GM12878 (cell line): ENCODE measurements at regions not wholly inside any gene's neighbourhood (a gene's known extent, or its start where the extent isn't known, plus 50 kb on each side); places are given as distances from the start of the nearest gene placed in this dataset.

Experiments
- ATAC-seq: fragments of 200-7000 bp; cut with Tn5 transposase; 3 replicates; pipeline ENCODE4 v1.9.1; 2020; ENCODE audit warnings: mild to moderate bottlenecking, moderate library complexity
- BruUV-seq: library from RNA; stranded (reverse); fragments of 400-500 nt; replicated peaks from 2 replicates; lab custom pipeline; 2021; lab: Mats Ljungman, UMichigan
- CTCF ChIA-PET: fragments of 300-600 bp; sonication (Branson Sonifier 250); formaldehyde crosslinking; extraction: SDS; loops from one replicate; lab custom pipeline; 2021; ENCODE audit warnings: inconsistent platforms; lab: Yijun Ruan, JAX
- POLR2A ChIA-PET: fragments of 350-600 bp; formaldehyde crosslinking; extraction: SDS; loops from one replicate; lab custom pipeline; 2021; ENCODE audit warnings: inconsistent platforms; lab: Charles Lee
- RAD21 ChIA-PET: fragments of 300-600 bp; sonication (Branson Sonifier 250); formaldehyde crosslinking; loops from one replicate; lab custom pipeline; 2023; ENCODE audit warnings: antibody characterized with exemption; ENCODE audit not compliant: unreplicated experiment; lab: Charles Lee
- SMC1A ChIA-PET: fragments of 300-600 bp; sonication (Branson Sonifier 250); formaldehyde crosslinking; loops from one replicate; lab custom pipeline; 2023; ENCODE audit not compliant: unreplicated experiment, uncharacterized antibody; lab: Charles Lee
- DNase-seq: peaks from one replicate; pipeline ENCODE4 v3.0.0-alpha.2; 2011; ENCODE audit warnings: low read depth, low spot score
- FAIRE-seq: peaks from 3 replicates; lab custom pipeline; 2011; peaks lifted over from hg19 to GRCh38; lab: Jason Lieb, UNC
- H2AFZ ChIP-seq: 2 replicates; pipeline ENCODE4 v1.6.0; 2011; ENCODE audit warnings: low read depth, low read length, control low read depth; ENCODE audit not compliant: control insufficient read depth
- H3K27ac ChIP-seq: 2 replicates; pipeline ENCODE4 v1.5.1; 2011; ENCODE audit warnings: control low read depth; ENCODE audit not compliant: control insufficient read depth, insufficient read depth
- H3K27me3 ChIP-seq, 2 experiments: replicated peaks in 1 of 2; 2 replicates each; pipeline versions ENCODE4 v1.6.0 to v1.6.1; 2011; ENCODE audit warnings: low read length in 1 of 2; ENCODE audit not compliant: control insufficient read depth in 2 of 2, insufficient read depth in 2 of 2
- H3K36me3 ChIP-seq, 2 experiments: 2 replicates each; pipeline ENCODE4 v1.5.1; 2011; ENCODE audit warnings: low read length in 1 of 2; ENCODE audit not compliant: control insufficient read depth in 2 of 2, insufficient read depth in 2 of 2
- H3K4me1 ChIP-seq: 2 replicates; pipeline ENCODE4 v1.6.1; 2011; ENCODE audit warnings: mild to moderate bottlenecking, low read length, moderate library complexity, mixed read lengths; ENCODE audit not compliant: control insufficient read depth, insufficient read depth
- H3K4me2 ChIP-seq: 2 replicates; pipeline ENCODE4 v1.6.0; 2011; ENCODE audit warnings: control low read depth; ENCODE audit not compliant: control insufficient read depth, insufficient read depth
- H3K4me3 ChIP-seq: fragments of 200-600 bp; sonication (generic); 2 replicates; pipeline ENCODE4 v1.5.1; 2016
- H3K79me2 ChIP-seq: 2 replicates; pipeline ENCODE4 v1.6.0; 2011; ENCODE audit warnings: low read length; ENCODE audit not compliant: control insufficient read depth, insufficient read depth
- H3K9ac ChIP-seq: 2 replicates; pipeline ENCODE4 v1.8.0; 2011; ENCODE audit warnings: low read length, control low read depth, mixed read lengths; ENCODE audit not compliant: control insufficient read depth, insufficient read depth
- H3K9me3 ChIP-seq: replicated peaks from 3 replicates; pipeline ENCODE4 v1.5.1; 2011; ENCODE audit warnings: mild to moderate bottlenecking, low read length; ENCODE audit not compliant: control insufficient read depth, insufficient read depth
- H4K20me1 ChIP-seq: 2 replicates; pipeline ENCODE4 v1.6.0; 2011; ENCODE audit not compliant: control insufficient read depth, insufficient read depth
- IRF4 ChIP-seq: IDR thresholded peaks from 2 replicates; pipeline ENCODE4 v1.6.1; 2011; ENCODE audit warnings: low read depth, low read length
- KAT2A ChIP-seq: conservative IDR thresholded peaks from 2 replicates; pipeline ENCODE4 v1.6.1; 2011; ENCODE audit warnings: low read depth, low read length; ENCODE audit not compliant: control insufficient read depth
- NFYA ChIP-seq: IDR thresholded peaks from 2 replicates; pipeline ENCODE4 v1.6.1; 2011; ENCODE audit warnings: low read depth, mild to moderate bottlenecking, low read length, improper control_type of control experiment, borderline replicate concordance
- NKRF ChIP-seq: fragments of 450-650 bp; conservative IDR thresholded peaks from 2 replicates; pipeline ENCODE4 v1.6.1; 2017; ENCODE audit warnings: mild to moderate bottlenecking, moderate library complexity
- RBBP5 ChIP-seq: fragments of 200-600 bp; sonication (generic); conservative IDR thresholded peaks from 2 replicates; pipeline ENCODE4 v1.6.1; 2016
- SREBF1 ChIP-seq: IDR thresholded peaks from 2 replicates; pipeline ENCODE4 v1.6.1; 2012; ENCODE audit warnings: mild to moderate bottlenecking, low read length
- YY1 ChIP-seq: IDR thresholded peaks from 2 replicates; pipeline ENCODE4 v1.6.1; 2011; ENCODE audit warnings: low read depth, mild to moderate bottlenecking, low read length
- WGBS: methylation state at CpG from one replicate; pipeline ENCODE4 v1.1.6; 2016; ENCODE audit warnings: low lambda C conversion rate; ENCODE audit not compliant: insufficient replicate concordance, insufficient coverage; ENCODE audit errors: missing lambda C conversion rate; 5-methylcytosine and 5-hydroxymethylcytosine counted together
- in situ Hi-C: fragments of 300-500 bp; cut with MboI; formaldehyde crosslinking; loops from 9 replicates; pipeline ENCODE4 v1.14.3; 2018; ENCODE audit warnings: mixed read lengths
- intact Hi-C: fragments of 100-400 bp; cut with micrococcal nuclease; formaldehyde crosslinking; loops from one replicate; pipeline ENCODE4 v1.14.2; 2022; ENCODE audit not compliant: unreplicated experiment

- TF ChIP-seq NKRF, result no peak
Observed at GRCh38 chr2:226669249-226669648, 130.4 kb downstream of the IRS1 start (continued).

GRCh38 chr2:226667736-226668135 is 131.9 kb downstream of the IRS1 start:
- no peak for TF ChIP-seq IRF4
- TF ChIP-seq, all 136 proteins: peak for 0
- ChIA-PET RAD21 (no interaction called here), CTCF (no interaction called here), SMC1A (interaction anchor here (0.6 kb wide), 1 partner anchor 322 kb away, joined by 3 read pairs; no protein-coding TSS in a partner anchor), POLR2A (no interaction called here)
- H3K79me2 ChIP-seq, result no peaks in the 10 kb centered on the region
- H3K27ac ChIP-seq, result no peak overlapping the region
- BruUV-seq, result no TSS peak
- in situ Hi-C loops (no loop called here), intact Hi-C loops (no loop called here)
- no peaks in the 10 kb centered on the region for H3K9me3 ChIP-seq
- no peak overlapping the region for H2AFZ ChIP-seq
- no peaks in the 10 kb centered on the region for H4K20me1 ChIP-seq
- H3K27me3 ChIP-seq, result no peaks in the 10 kb centered on the region
- DNase-seq (no peak), ATAC-seq (no peak), FAIRE-seq (no peak)
- no peak overlapping the region for H3K4me2 ChIP-seq
- no peaks in the 10 kb centered on the region for H3K36me3 ChIP-seq
- no peaks in the 10 kb centered on the region; the same call in 1 of the 2 replicates for H3K4me1 ChIP-seq
- no peak overlapping the region for H3K4me3 ChIP-seq
- 25% methylated on average over 5 of the region's 5 CpGs for WGBS
- H3K9ac ChIP-seq, result no peak overlapping the region

- in situ Hi-C loops (no loop called here), intact Hi-C loops (no loop called here)
- ChIA-PET POLR2A (no interaction called here), CTCF (no interaction called here), RAD21 (no interaction called here), SMC1A (interaction anchor here (0.6 kb wide), 1 partner anchor 70 kb away, joined by 3 read pairs; no protein-coding TSS in a partner anchor)
- no peak for FAIRE-seq
- no peaks in the 10 kb centered on the region; the same call in 1 of the 2 replicates for H3K4me1 ChIP-seq
- H3K27ac ChIP-seq, result no peak overlapping the region
- TF ChIP-seq SREBF1 (no peak), RBBP5 (no peak), YY1 (no peak), NFYA (no peak), KAT2A (no peak)
- no peak overlapping the region for H3K9ac ChIP-seq
- H3K27me3 ChIP-seq, result no peaks in the 10 kb centered on the region
- no peak overlapping the region for H3K4me2 ChIP-seq
- no peaks in the 10 kb centered on the region for H3K9me3 ChIP-seq
- H3K36me3 ChIP-seq, result no peaks in the 10 kb centered on the region
- no peaks in the 10 kb centered on the region for H4K20me1 ChIP-seq
- H2AFZ ChIP-seq, result no peak overlapping the region
- 0% methylated on average over 3 of the region's 3 CpGs for WGBS
- BruUV-seq, result no TSS peak
- DNase-seq, result no peak
- ATAC-seq, result no peak
- no peaks in the 10 kb centered on the region for H3K79me2 ChIP-seq
- no peak overlapping the region for H3K4me3 ChIP-seq
Observed at GRCh38 chr2:226665306-226665831, 134.3 kb downstream of the IRS1 start.
